HUES6 (cell line): ENCODE measurements at regions not wholly inside any gene's neighbourhood (a gene's known extent, or its start where the extent isn't known, plus 50 kb on each side); places are given as distances from the start of the nearest gene placed in this dataset.
"Not testable (repeated sequence)": the region's sequence is repeated elsewhere in the genome, so short reads cannot be mapped to it uniquely, and the experiment has no call there.

Source experiments
- H3K27ac ChIP-seq: 2 replicates; pipeline ENCODE4 v1.7.0; 2013; ENCODE audit warnings: low read depth, mild to moderate bottlenecking, low read length, inconsistent platforms
- H3K27me3 ChIP-seq: 2 replicates; pipeline ENCODE4 v1.6.1; 2013; ENCODE audit warnings: low read length; ENCODE audit not compliant: control insufficient read depth, insufficient read depth
- H3K36me3 ChIP-seq: 2 replicates; pipeline ENCODE4 v1.6.1; 2013; ENCODE audit warnings: low read length; ENCODE audit not compliant: control insufficient read depth, insufficient read depth
- H3K4me1 ChIP-seq: 2 replicates; pipeline ENCODE4 v1.6.1; 2013; ENCODE audit warnings: low read length; ENCODE audit not compliant: control insufficient read depth, insufficient read depth
- H3K4me3 ChIP-seq: 2 replicates; pipeline ENCODE4 v1.5.1; 2013; ENCODE audit warnings: low read depth, low read length
- H3K9ac ChIP-seq: one replicate; pipeline ENCODE4 v1.6.1; 2013; ENCODE audit warnings: mild to moderate bottlenecking, low read length
- H3K9me3 ChIP-seq: 2 replicates; pipeline ENCODE4 v1.6.1; 2013; ENCODE audit warnings: low read depth, low read length; ENCODE audit not compliant: control insufficient read depth, insufficient read depth

GRCh38 chr20:53811577-53811976, 217.9 kb upstream of the ZNF217 start:
- Histone ChIP-seq H3K4me1 (peaks cover 18% of the 10 kb centered on the region), H3K36me3 (no peaks in the 10 kb centered on the region), H3K4me3 (no peak overlapping the region), H3K27ac (no peak overlapping the region), H3K27me3 (no peaks in the 10 kb centered on the region), H3K9ac (no peak overlapping the region), H3K9me3 (no peaks in the 10 kb centered on the region)

- Histone ChIP-seq H3K4me3 (no peak overlapping the region), H3K36me3 (no peaks in the 10 kb centered on the region), H3K9ac (no peak overlapping the region), H3K4me1 (peaks cover 18% of the 10 kb centered on the region), H3K9me3 (no peaks in the 10 kb centered on the region), H3K27me3 (no peaks in the 10 kb centered on the region), H3K27ac (no peak overlapping the region)
Observed at GRCh38 chr20:53810661-53811355, 217.2 kb upstream of the ZNF217 start.

- H3K4me3 ChIP-seq = no peak overlapping the region
- H3K9ac ChIP-seq = no peak overlapping the region
- no peaks in the 10 kb centered on the region for H3K9me3 ChIP-seq
- no peaks in the 10 kb centered on the region for H3K27me3 ChIP-seq
- peaks cover 18% of the 10 kb centered on the region for H3K4me1 ChIP-seq
- no peak overlapping the region for H3K27ac ChIP-seq
- H3K36me3 ChIP-seq = no peaks in the 10 kb centered on the region
Observed at GRCh38 chr20:53809728-53810365, 216.2 kb upstream of the ZNF217 start.

- no peaks in the 10 kb centered on the region for H3K36me3 ChIP-seq
- no peaks in the 10 kb centered on the region for H3K9me3 ChIP-seq
- no peak overlapping the region for H3K9ac ChIP-seq
- no peaks in the 10 kb centered on the region for H3K27me3 ChIP-seq
- H3K4me1 ChIP-seq = peaks cover 18% of the 10 kb centered on the region
- H3K4me3 ChIP-seq = no peak overlapping the region
- H3K27ac ChIP-seq = no peak overlapping the region
Observed at GRCh38 chr20:53809217-53809616, 215.6 kb upstream of the ZNF217 start.

GRCh38 chr20:53808733-53809132, 215.1 kb upstream of the ZNF217 start:
- Histone ChIP-seq H3K9me3 (no peaks in the 10 kb centered on the region), H3K9ac (no peak overlapping the region), H3K4me1 (peaks cover 18% of the 10 kb centered on the region), H3K36me3 (no peaks in the 10 kb centered on the region), H3K27me3 (no peaks in the 10 kb centered on the region), H3K27ac (no peak overlapping the region), H3K4me3 (no peak overlapping the region)

GRCh38 chr20:53808302-53808701, 214.7 kb upstream of the ZNF217 start:
- H3K4me3 ChIP-seq, H3K9me3 ChIP-seq, H3K27me3 ChIP-seq, H3K9ac ChIP-seq, H3K36me3 ChIP-seq, H3K27ac ChIP-seq: not testable (repeated sequence)
- H3K4me1 ChIP-seq = peaks cover 18% of the 10 kb centered on the region

- Histone ChIP-seq H3K9ac (no peak overlapping the region), H3K36me3 (no peaks in the 10 kb centered on the region), H3K9me3 (no peaks in the 10 kb centered on the region), H3K27ac (no peak overlapping the region), H3K27me3 (no peaks in the 10 kb centered on the region), H3K4me3 (no peak overlapping the region), H3K4me1 (peaks cover 18% of the 10 kb centered on the region)
Observed at GRCh38 chr20:53806683-53807401, 213.2 kb upstream of the ZNF217 start.

- no peaks in the 10 kb centered on the region for H3K36me3 ChIP-seq
- peaks cover 22% of the 10 kb centered on the region for H3K4me1 ChIP-seq
- H3K27me3 ChIP-seq = no peaks in the 10 kb centered on the region
- H3K27ac ChIP-seq = no peak overlapping the region
- H3K9me3 ChIP-seq = no peaks in the 10 kb centered on the region
- H3K4me3 ChIP-seq = no peak overlapping the region
- H3K9ac ChIP-seq = no peak overlapping the region
Observed at GRCh38 chr20:53805895-53806384, 212.3 kb upstream of the ZNF217 start.

- Histone ChIP-seq H3K27me3 (no peaks in the 10 kb centered on the region), H3K9me3 (no peaks in the 10 kb centered on the region), H3K4me3 (no peak overlapping the region), H3K9ac (no peak overlapping the region), H3K4me1 (peaks cover 19% of the 10 kb centered on the region), H3K36me3 (no peaks in the 10 kb centered on the region), H3K27ac (no peak overlapping the region)
Observed at GRCh38 chr20:53804920-53805894, 211.6 kb upstream of the ZNF217 start.

GRCh38 chr20:53804308-53804707, 210.7 kb upstream of the ZNF217 start:
- not testable (repeated sequence) for H3K27ac ChIP-seq, H3K36me3 ChIP-seq, H3K27me3 ChIP-seq, H3K9me3 ChIP-seq, H3K4me3 ChIP-seq, H3K9ac ChIP-seq
- peaks cover 18% of the 10 kb centered on the region for H3K4me1 ChIP-seq
